ENCODE measurements at regions not wholly inside any gene's neighbourhood (a gene's known extent, or its start where the extent isn't known, plus 50 kb on each side); places are given as distances from the start of the nearest gene placed in this dataset.

DNA sequence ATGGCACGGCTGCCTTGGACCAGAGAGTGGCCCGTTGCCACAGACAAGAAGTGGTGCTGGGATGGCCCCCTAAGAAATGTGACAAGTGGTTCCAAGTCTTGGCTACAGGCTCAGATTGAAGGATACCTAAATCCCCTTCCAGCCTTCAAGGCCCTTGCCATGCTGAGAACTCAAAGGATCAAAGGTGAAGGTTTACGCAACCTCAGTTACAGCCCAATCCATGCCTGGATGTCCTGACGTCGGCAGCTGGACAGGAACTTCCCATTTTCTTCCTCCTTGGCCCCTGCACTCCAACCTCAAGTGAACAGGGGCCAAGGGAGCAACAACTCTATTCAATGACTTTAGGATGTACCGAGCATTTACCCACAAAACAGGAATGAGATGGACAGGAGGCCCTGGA is 95.4 kb downstream of the DHCR7 start:
- Histone ChIP-seq H3K27me3 (ENCODE audit: control insufficient read depth in 3 of 3, insufficient read depth in 3 of 3, low read length in 2 of 3) (no peaks in the 10 kb centered on the region), H3K27ac (ENCODE audit: low read depth in 1 of 2, low read length in 1 of 2) (no peak overlapping the region), H3K4me1 (ENCODE audit: control insufficient read depth in 5 of 5, insufficient read depth in 5 of 5, low read length in 5 of 5) (no peaks in the 10 kb centered on the region), H3K4me3 (no peak overlapping the region), H3K9me3 (ENCODE audit: control insufficient read depth in 4 of 4, insufficient read depth in 3 of 4, low read length in 3 of 4) (no peaks in the 10 kb centered on the region), H3K36me3 (ENCODE audit: control insufficient read depth in 4 of 4, insufficient read depth in 4 of 4, low read length in 4 of 4) (no peaks in the 10 kb centered on the region), H3K9ac (ENCODE audit: insufficient read depth in 1 of 2, low read length in 2 of 2) (no peak overlapping the region)
- TF ChIP-seq, protein P1, sequence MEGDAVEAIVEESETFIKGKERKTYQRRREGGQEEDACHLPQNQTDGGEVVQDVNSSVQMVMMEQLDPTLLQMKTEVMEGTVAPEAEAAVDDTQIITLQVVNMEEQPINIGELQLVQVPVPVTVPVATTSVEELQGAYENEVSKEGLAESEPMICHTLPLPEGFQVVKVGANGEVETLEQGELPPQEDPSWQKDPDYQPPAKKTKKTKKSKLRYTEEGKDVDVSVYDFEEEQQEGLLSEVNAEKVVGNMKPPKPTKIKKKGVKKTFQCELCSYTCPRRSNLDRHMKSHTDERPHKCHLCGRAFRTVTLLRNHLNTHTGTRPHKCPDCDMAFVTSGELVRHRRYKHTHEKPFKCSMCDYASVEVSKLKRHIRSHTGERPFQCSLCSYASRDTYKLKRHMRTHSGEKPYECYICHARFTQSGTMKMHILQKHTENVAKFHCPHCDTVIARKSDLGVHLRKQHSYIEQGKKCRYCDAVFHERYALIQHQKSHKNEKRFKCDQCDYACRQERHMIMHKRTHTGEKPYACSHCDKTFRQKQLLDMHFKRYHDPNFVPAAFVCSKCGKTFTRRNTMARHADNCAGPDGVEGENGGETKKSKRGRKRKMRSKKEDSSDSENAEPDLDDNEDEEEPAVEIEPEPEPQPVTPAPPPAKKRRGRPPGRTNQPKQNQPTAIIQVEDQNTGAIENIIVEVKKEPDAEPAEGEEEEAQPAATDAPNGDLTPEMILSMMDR (IDR thresholded peaks at IDR 0.05; ENCODE audit: control extremely low read depth, extremely low read depth): no peak
- ATAC-seq (ENCODE audit: insufficient read depth, low FRiP score) (no peak), DNase-seq (no peak)
- 70 to 74% methylated on average over 6 of the region's 6 CpGs for WGBS, 2 donors

DNA sequence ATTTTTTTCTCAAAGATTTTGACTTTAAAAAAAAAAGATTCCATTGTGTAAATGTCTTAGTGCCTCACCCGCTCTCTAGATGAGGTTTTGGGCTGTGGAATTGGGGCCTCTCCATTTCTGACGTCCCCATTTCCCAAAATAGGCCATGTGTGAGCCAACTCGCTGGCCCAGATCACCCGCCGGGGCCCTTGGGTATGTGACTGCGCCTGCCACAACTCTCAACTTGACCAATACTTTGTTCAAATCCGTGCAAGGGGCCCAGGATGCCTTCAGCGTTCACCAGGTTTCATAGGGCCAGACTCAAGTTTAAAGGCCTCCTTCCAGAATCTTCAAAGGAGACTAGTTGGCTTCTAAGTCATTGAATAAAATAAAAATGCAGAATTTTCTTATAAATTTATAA is 96.0 kb downstream of the DHCR7 start:
- no peaks in the 10 kb centered on the region for H3K9me3 ChIP-seq (ENCODE audit: control insufficient read depth in 4 of 4, insufficient read depth in 3 of 4, low read length in 3 of 4)
- TF ChIP-seq, protein P1 (IDR thresholded peaks at IDR 0.05; ENCODE audit: control extremely low read depth, extremely low read depth): no peak
- no peaks in the 10 kb centered on the region for H3K4me1 ChIP-seq (ENCODE audit: control insufficient read depth in 5 of 5, insufficient read depth in 5 of 5, low read length in 5 of 5)
- no peak for DNase-seq
- H3K36me3 ChIP-seq (ENCODE audit: control insufficient read depth in 4 of 4, insufficient read depth in 4 of 4, low read length in 4 of 4): no peaks in the 10 kb centered on the region
- no peak overlapping the region for H3K9ac ChIP-seq (ENCODE audit: insufficient read depth in 1 of 2, low read length in 2 of 2)
- H3K4me3 ChIP-seq: no peak overlapping the region
- no peaks in the 10 kb centered on the region for H3K27me3 ChIP-seq (ENCODE audit: control insufficient read depth in 3 of 3, insufficient read depth in 3 of 3, low read length in 2 of 3)
- WGBS, 2 donors: 83 to 86% methylated on average over 8 of the region's 8 CpGs
- H3K27ac ChIP-seq (ENCODE audit: low read depth in 1 of 2, low read length in 1 of 2): no peak overlapping the region
- no peak for ATAC-seq (ENCODE audit: insufficient read depth, low FRiP score)

DNA sequence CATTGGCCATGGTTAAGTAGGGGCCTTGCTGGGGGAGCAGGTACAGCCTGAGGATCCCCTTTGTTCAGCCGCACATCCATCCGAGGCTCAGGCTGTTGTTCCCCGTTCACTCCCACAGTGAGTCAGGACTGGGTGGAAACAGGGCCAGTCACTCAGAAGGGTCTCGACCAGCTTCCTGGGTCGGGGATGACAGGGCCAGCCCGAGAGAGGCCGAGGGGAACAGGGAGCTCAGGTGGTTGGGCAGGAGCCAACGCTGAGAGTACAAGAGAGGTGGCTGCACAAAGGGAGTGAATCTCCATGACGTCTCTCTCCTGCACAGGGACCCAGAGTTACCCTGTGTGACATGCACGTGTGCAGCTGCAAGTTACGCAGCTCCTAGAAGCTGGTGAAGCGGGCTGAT is 97.2 kb upstream of the SHANK2 start:
- TF ChIP-seq, protein P1 (IDR thresholded peaks at IDR 0.05; ENCODE audit: control extremely low read depth, extremely low read depth): no peak
- Histone ChIP-seq H3K4me1 (ENCODE audit: control insufficient read depth in 5 of 5, insufficient read depth in 5 of 5, low read length in 5 of 5) (no peaks in the 10 kb centered on the region), H3K4me3 (no peak overlapping the region), H3K27me3 (ENCODE audit: control insufficient read depth in 3 of 3, insufficient read depth in 3 of 3, low read length in 2 of 3) (peaks cover 0 to 2% (median 0%) of the 10 kb centered on the region in 3 donors), H3K9me3 (ENCODE audit: control insufficient read depth in 4 of 4, insufficient read depth in 3 of 4, low read length in 3 of 4) (no peaks in the 10 kb centered on the region), H3K36me3 (ENCODE audit: control insufficient read depth in 4 of 4, insufficient read depth in 4 of 4, low read length in 4 of 4) (no peaks in the 10 kb centered on the region), H3K27ac (ENCODE audit: low read depth in 1 of 2, low read length in 1 of 2) (no peak overlapping the region), H3K9ac (ENCODE audit: insufficient read depth in 1 of 2, low read length in 2 of 2) (no peak overlapping the region)
- ATAC-seq (ENCODE audit: insufficient read depth, low FRiP score) (no peak), DNase-seq (no peak)
- WGBS, 2 donors: 68 to 78% methylated on average over 12 of the region's 12 CpGs

DNA sequence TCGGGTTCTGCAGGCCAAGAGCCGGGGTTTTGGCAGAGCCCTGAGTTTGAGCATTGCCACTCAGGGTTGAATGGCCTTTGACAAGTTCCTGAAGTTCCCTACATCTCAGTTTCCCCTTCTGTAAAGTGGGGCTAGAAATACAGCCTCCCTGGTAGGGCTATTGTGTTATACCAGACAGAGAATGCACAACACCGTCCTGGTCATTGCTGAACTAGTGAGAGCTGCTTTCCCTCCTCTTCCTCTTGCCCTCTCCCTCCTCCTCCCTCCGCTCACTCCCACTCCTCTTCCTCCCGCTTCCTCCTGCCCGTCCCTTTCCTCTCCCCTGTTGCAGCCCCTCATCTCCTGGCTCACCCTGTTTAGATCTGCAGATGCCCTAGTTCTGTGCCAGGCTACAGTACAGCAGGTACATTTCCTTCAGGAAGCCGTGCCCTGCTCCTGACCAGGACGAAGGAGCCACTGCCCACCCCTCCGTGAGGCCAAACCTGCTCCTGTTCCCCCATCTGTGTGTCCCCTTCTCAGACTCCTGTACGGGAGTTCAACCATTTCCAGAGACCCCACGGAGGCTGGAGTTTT is 91.5 kb upstream of the SHANK2 start:
- Histone ChIP-seq H3K9me3 (ENCODE audit: control insufficient read depth in 4 of 4, insufficient read depth in 3 of 4, low read length in 3 of 4) (no peaks in the 10 kb centered on the region), H3K36me3 (ENCODE audit: control insufficient read depth in 4 of 4, insufficient read depth in 4 of 4, low read length in 4 of 4) (no peaks in the 10 kb centered on the region), H3K27ac (ENCODE audit: low read depth in 1 of 2, low read length in 1 of 2) (no peak overlapping the region), H3K27me3 (ENCODE audit: control insufficient read depth in 3 of 3, insufficient read depth in 3 of 3, low read length in 2 of 3) (peaks cover 0 to 2% (median 0%) of the 10 kb centered on the region in 3 donors), H3K9ac (ENCODE audit: insufficient read depth in 1 of 2, low read length in 2 of 2) (no peak overlapping the region), H3K4me3 (no peak overlapping the region), H3K4me1 (ENCODE audit: control insufficient read depth in 5 of 5, insufficient read depth in 5 of 5, low read length in 5 of 5) (peaks cover 0 to 19% (median 11%) of the 10 kb centered on the region in 5 donors)
- 69 to 70% methylated on average over 11 of the region's 11 CpGs for WGBS, 2 donors
- ATAC-seq (ENCODE audit: insufficient read depth, low FRiP score) (no peak), DNase-seq (no peak)
- TF ChIP-seq, protein P1 (IDR thresholded peaks at IDR 0.05; ENCODE audit: control extremely low read depth, extremely low read depth): no peak

Data from lung (tissue), 11 donors.